ENCODE measurements at regions not wholly inside any gene's neighbourhood (a gene's known extent, or its start where the extent isn't known, plus 50 kb on each side); places are given as distances from the start of the nearest gene placed in this dataset.
"Not testable (repeated sequence)": the region's sequence is repeated elsewhere in the genome, so short reads cannot be mapped to it uniquely, and the experiment has no call there.

DNA sequence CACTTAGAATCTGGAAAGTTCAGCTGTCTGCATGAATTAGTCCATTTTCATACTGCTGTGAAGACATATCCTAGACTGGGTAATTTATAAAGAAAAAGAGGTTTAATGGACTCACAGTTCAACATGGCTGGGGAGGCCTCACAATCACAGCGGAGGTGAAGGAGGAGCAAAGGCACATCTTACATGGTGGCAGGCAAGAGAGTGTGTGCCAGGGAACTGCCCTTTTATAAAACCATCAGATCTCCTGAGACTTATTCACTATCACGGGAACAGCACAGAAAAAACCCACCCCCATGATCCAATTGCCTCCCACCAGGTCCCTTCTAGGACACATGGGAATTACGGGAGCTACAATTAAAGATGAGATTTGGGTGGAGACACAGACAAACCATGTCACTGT, 71.1 kb upstream of the ID2 start:
- CTCF ChIA-PET; H3K4me2 ChIP-seq; POLR2A ChIA-PET; ATAC-seq; H3K4me3 ChIP-seq; DNase-seq (ENCODE audit: low read depth in 1 of 2, low spot score in 1 of 2); FAIRE-seq; H3K27ac ChIP-seq; H3K9me3 ChIP-seq: not testable (repeated sequence)
- 62% methylated on average over 3 of the region's 3 CpGs for WGBS (ENCODE audit: missing lambda C conversion rate)
- H3K4me1 ChIP-seq = peaks cover 28% of the 10 kb centered on the region
- peak; percentile 20 for TF ChIP-seq ZFP36 (IDR thresholded peaks at IDR 0.05; ENCODE audit: borderline replicate concordance, partially characterized antibody)

DNA sequence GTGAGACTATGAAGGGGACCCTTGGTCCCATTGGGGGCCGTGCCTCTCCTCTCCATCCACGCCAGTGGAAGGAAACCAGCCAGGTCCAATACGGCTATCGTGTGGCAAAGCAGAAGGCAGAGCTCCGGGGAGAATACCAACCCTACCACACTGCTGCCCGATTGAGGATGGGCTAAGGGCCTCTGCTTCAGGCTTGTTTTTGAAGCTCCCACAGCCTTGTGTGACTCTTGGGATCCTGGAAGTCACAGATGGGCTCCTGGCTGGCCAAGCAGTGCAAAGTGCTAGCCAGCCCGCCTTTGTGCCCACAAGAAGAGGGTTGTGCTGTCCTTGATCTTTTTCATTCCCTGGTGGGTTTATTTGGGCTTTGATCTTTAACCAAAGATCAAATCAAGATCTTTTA, 70.6 kb upstream of the ID2 start:
- Histone ChIP-seq H3K27ac (no peak overlapping the region), H3K4me2 (no peak overlapping the region), H3K4me1 (peaks cover 23% of the 10 kb centered on the region), H3K4me3 (no peak overlapping the region), H3K9me3 (no peaks in the 10 kb centered on the region)
- TF ChIP-seq NR3C1 (IDR thresholded peaks at IDR 0.05) = no peak
- TF ChIP-seq MYC (IDR thresholded peaks at IDR 0.05; ENCODE audit: borderline replicate concordance, low read length) = no peak
- no peak for TF ChIP-seq CBX2 (IDR thresholded peaks at IDR 0.05; ENCODE audit: borderline replicate concordance, low read depth)
- no peak for TF ChIP-seq JUNB (IDR thresholded peaks at IDR 0.05)
- TF ChIP-seq HEYL (CRISPR knock-in tag; IDR thresholded peaks at IDR 0.05) = no peak
- no peak for TF ChIP-seq HOXB13 (CRISPR knock-in tag; IDR thresholded peaks at IDR 0.05; ENCODE audit: low read depth)
- TF ChIP-seq BHLHE40 (IDR thresholded peaks at IDR 0.05; ENCODE audit: low read depth, low read length) = no peak
- no peak for TF ChIP-seq ESRRA (IDR thresholded peaks at IDR 0.05; ENCODE audit: borderline replicate concordance, low read length)
- TF ChIP-seq CHD4 (IDR thresholded peaks at IDR 0.05; ENCODE audit: borderline replicate concordance) = no peak
- TF ChIP-seq ZC3H11A (IDR thresholded peaks at IDR 0.05) = no peak
- no peak for TF ChIP-seq E2F6 (IDR thresholded peaks at IDR 0.05; ENCODE audit: borderline replicate concordance, low read depth)
- no peak for TF ChIP-seq CEBPB (IDR thresholded peaks at IDR 0.05)
- no peak for TF ChIP-seq RAD21 (conservative IDR thresholded peaks at IDR 0.05 in 1 of 2, IDR thresholded peaks at IDR 0.05 in 1 of 2)
- TF ChIP-seq POLR2A (IDR thresholded peaks at IDR 0.05; ENCODE audit: low read length) = no peak
- no peak for TF ChIP-seq RARB (CRISPR knock-in tag; IDR thresholded peaks at IDR 0.05)
- TF ChIP-seq REST (IDR thresholded peaks at IDR 0.05) = no peak
- TF ChIP-seq ZNF302 (CRISPR knock-in tag; IDR thresholded peaks at IDR 0.05) = no peak
- no peak for TF ChIP-seq RFX5 (IDR thresholded peaks at IDR 0.05)
- DNase-seq (ENCODE audit: low read depth in 1 of 2, low spot score in 1 of 2) (no peak), ATAC-seq (no peak), FAIRE-seq (no peak)
- POLR2A ChIA-PET = no interaction called here
- CTCF ChIA-PET = interaction anchor here (1.2 kb wide), 1 partner anchor 59 kb away, joined by 3 read pairs; no protein-coding TSS in a partner anchor
- WGBS (ENCODE audit: missing lambda C conversion rate) = 81% methylated on average over 7 of the region's 7 CpGs

- Histone ChIP-seq H3K9me3 (no peaks in the 10 kb centered on the region), H3K4me3 (no peak overlapping the region), H3K4me1 (peaks cover 18% of the 10 kb centered on the region; the same call in 1 of the 3 replicates), H3K4me2 (no peak overlapping the region), H3K27ac (no peak overlapping the region)
- ATAC-seq (no peak), FAIRE-seq (no peak), DNase-seq (ENCODE audit: low read depth in 1 of 2, low spot score in 1 of 2) (no peak)
- WGBS (ENCODE audit: missing lambda C conversion rate) = 85% methylated on average over 11 of the region's 11 CpGs
- ChIA-PET CTCF (interaction anchor here (1.2 kb wide), 1 partner anchor 58 kb away, joined by 3 read pairs; no protein-coding TSS in a partner anchor), POLR2A (no interaction called here)
- TF ChIP-seq HOXB5 (CRISPR knock-in tag; IDR thresholded peaks at IDR 0.05) (no peak), HDAC2 (IDR thresholded peaks at IDR 0.05) (no peak), REST (IDR thresholded peaks at IDR 0.05) (no peak), CHD2 (IDR thresholded peaks at IDR 0.05; ENCODE audit: low read length, partially characterized antibody) (no peak)
Observed at GRCh38 chr2:8611700-8612099, 70.2 kb upstream of the ID2 start.
